ENCODE measurements at regions not wholly inside any gene's neighbourhood (a gene's known extent, or its start where the extent isn't known, plus 50 kb on each side); places are given as distances from the start of the nearest gene placed in this dataset.

- no peak for TF ChIP-seq POLR2AphosphoS5 (IDR thresholded peaks at IDR 0.05; ENCODE audit: low read depth, low read length)
- TF ChIP-seq POLR2A (IDR thresholded peaks at IDR 0.05; ENCODE audit: low read depth, low read length): no peak
Observed at GRCh38 chr6:150667977-150668716, 68.5 kb downstream of the PLEKHG1 start.

Data from GM12892 (cell line).